NT2/D1 (cell line): ENCODE measurements at regions not wholly inside any gene's neighbourhood (a gene's known extent, or its start where the extent isn't known, plus 50 kb on each side); places are given as distances from the start of the nearest gene placed in this dataset.

ENCODE experiments used
- SUZ12 ChIP-seq: IDR thresholded peaks from 2 replicates; pipeline ENCODE4 v1.6.1; 2011; ENCODE audit not compliant: insufficient read length, insufficient read depth; ENCODE audit errors: extremely low read depth
- YY1 ChIP-seq: IDR thresholded peaks from 2 replicates; pipeline ENCODE4 v1.6.1; 2011; ENCODE audit not compliant: insufficient read length, insufficient read depth
- ZNF274 ChIP-seq: IDR thresholded peaks from 2 replicates; pipeline ENCODE4 v1.6.1; 2011; ENCODE audit warnings: mild to moderate bottlenecking, low read depth, low read length

DNA sequence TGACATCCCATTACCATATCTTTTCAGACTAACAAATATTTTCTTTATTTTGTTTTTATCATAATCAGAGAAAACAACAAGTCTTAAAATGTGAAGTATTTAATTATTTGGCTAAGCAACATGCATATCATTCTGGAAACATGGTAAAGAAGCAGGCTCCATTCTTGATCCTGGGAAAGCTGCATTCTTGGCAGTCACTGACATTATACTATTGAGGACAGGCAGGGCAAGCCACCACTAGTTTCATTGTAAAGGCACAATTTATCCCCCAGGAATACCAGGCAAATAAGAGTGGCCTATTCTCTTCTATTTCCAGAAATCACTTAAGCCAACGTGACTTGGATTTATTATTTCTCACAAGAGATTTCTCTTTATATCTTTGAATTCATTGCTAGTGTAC is 153.8 kb upstream of the AKR1E2 start:
- TF ChIP-seq YY1 (no peak), SUZ12 (no peak), ZNF274 (no peak)
